ENCODE measurements at regions not wholly inside any gene's neighbourhood (a gene's known extent, or its start where the extent isn't known, plus 50 kb on each side); places are given as distances from the start of the nearest gene placed in this dataset.

- no peak for TF ChIP-seq CTCF (IDR thresholded peaks at IDR 0.05)
- no peak for TF ChIP-seq EZH2 (IDR thresholded peaks at IDR 0.05)
Measured at GRCh38 chrX:77293331-77293995, 153.7 kb upstream of the FGF16 start.
